Endothelial cell of umbilical vein (primary cell): ENCODE measurements at regions not wholly inside any gene's neighbourhood (a gene's known extent, or its start where the extent isn't known, plus 50 kb on each side); places are given as distances from the start of the nearest gene placed in this dataset.

Experiments used
- CTCF ChIP-seq, 2 donors: IDR thresholded peaks; 1 replicate in 1 of 2; 2 replicates in 1 of 2; pipeline ENCODE4 v1.5.1; 2011; ENCODE audit warnings: low read length in 2 of 2, mild to moderate bottlenecking in 2 of 2, moderate library complexity in 2 of 2, control low read depth in 1 of 2, inconsistent platforms in 1 of 2, low read depth in 1 of 2; ENCODE audit not compliant: insufficient read depth in 1 of 2; ENCODE audit errors: extremely low read depth in 1 of 2
- EZH2 ChIP-seq: IDR thresholded peaks from 2 replicates; pipeline ENCODE4 v1.6.1; 2012; ENCODE audit warnings: borderline replicate concordance, low read depth, mild to moderate bottlenecking, moderate library complexity, low read length, inconsistent platforms; ENCODE audit not compliant: severe bottlenecking
- FOS ChIP-seq: IDR thresholded peaks from 2 replicates; pipeline ENCODE4 v1.6.1; 2011; ENCODE audit warnings: mild to moderate bottlenecking, low read length, moderate library complexity, borderline replicate concordance; ENCODE audit not compliant: insufficient read depth
- MYC ChIP-seq: IDR thresholded peaks from one replicate; pipeline ENCODE4 v1.6.1; 2011; ENCODE audit warnings: mild to moderate bottlenecking, low read depth, low read length
- POLR2A ChIP-seq: IDR thresholded peaks from 2 replicates; pipeline ENCODE4 v1.6.1; 2012; ENCODE audit warnings: low read depth, mild to moderate bottlenecking, control low read depth, low read length
- POLR2AphosphoS5 ChIP-seq: IDR thresholded peaks from 2 replicates; pipeline ENCODE4 v1.6.1; 2012; ENCODE audit warnings: low read depth, mild to moderate bottlenecking, control low read depth, low read length, moderate library complexity; ENCODE audit not compliant: insufficient read depth

- TF ChIP-seq POLR2A (no peak), CTCF (IDR thresholded peaks at IDR 0.05; ENCODE audit: extremely low read depth in 1 of 2, insufficient read depth in 1 of 2, low read depth in 1 of 2, low read length in 2 of 2) (no peak), EZH2 (no peak), MYC (no peak), FOS (no peak), POLR2AphosphoS5 (no peak)
These were observed 909.1 kb upstream of the ROBO1 start for GRCh38 chr3:80676866-80677265.
